WTC11 (cell line): ENCODE measurements at regions not wholly inside any gene's neighbourhood (a gene's known extent, or its start where the extent isn't known, plus 50 kb on each side); places are given as distances from the start of the nearest gene placed in this dataset.

Experiments
- ATAC-seq: fragments of 200-7000 bp; cut with Tn5 transposase; 2 replicates; pipeline ENCODE4 v1.10.0; 2021; ENCODE audit warnings: mild to moderate bottlenecking, moderate library complexity
- CTCF ChIA-PET: fragments of 300-600 bp; sonication (Branson Sonifier 250); formaldehyde crosslinking; loops from one replicate; lab custom pipeline; 2021; ENCODE audit warnings: antibody characterized with exemption; lab: Charles Lee
- POLR2A ChIA-PET: fragments of 350-600 bp; sonication (Branson Sonifier 250); formaldehyde crosslinking; loops from one replicate; lab custom pipeline; 2021; ENCODE audit warnings: antibody characterized with exemption; lab: Charles Lee
- DNase-seq: peaks from one replicate; pipeline ENCODE4 v3.0.0; 2021; ENCODE audit warnings: low spot score
- H3K27ac Mint-ChIP-seq: 2 replicates; pipeline ENCODE4 v1.8.0; 2021; ENCODE audit warnings: mixed read lengths
- H3K27me3 Mint-ChIP-seq: 2 replicates; pipeline ENCODE4 v1.8.0; 2021; ENCODE audit warnings: low read depth, mild to moderate bottlenecking, moderate library complexity, mixed read lengths
- H3K36me3 Mint-ChIP-seq: 2 replicates; pipeline ENCODE4 v1.8.0; 2021; ENCODE audit warnings: mixed read lengths
- H3K4me1 Mint-ChIP-seq: 2 replicates; pipeline ENCODE4 v1.8.0; 2022; ENCODE audit warnings: mixed read lengths
- H3K4me3 Mint-ChIP-seq: 2 replicates; pipeline ENCODE4 v1.8.0; 2021; ENCODE audit warnings: mild to moderate bottlenecking, moderate library complexity, mixed read lengths
- H3K9me3 Mint-ChIP-seq: 2 replicates; pipeline ENCODE4 v1.8.0; 2021; ENCODE audit warnings: mixed read lengths
- CREB1 ChIP-seq: sonication (generic); formaldehyde crosslinking; IDR thresholded peaks from 2 replicates; pipeline ENCODE4 v1.8.0; 2023; ENCODE audit warnings: mild to moderate bottlenecking, missing genetic modification reagents
- CTCF ChIP-seq: fragments of 200-600 bp; IDR thresholded peaks from 2 replicates; pipeline ENCODE4 v1.8.0; 2022; ENCODE audit warnings: antibody characterized with exemption
- E2F1 ChIP-seq: sonication (generic); formaldehyde crosslinking; IDR thresholded peaks from 2 replicates; pipeline ENCODE4 v1.8.0; 2022; ENCODE audit warnings: mild to moderate bottlenecking, missing genetic modification reagents
- HMGA2 ChIP-seq: fragments of 250-450 bp; sonication (Bioruptor Pico); IDR thresholded peaks from 2 replicates; pipeline ENCODE4 v1.4.0; 2021; ENCODE audit warnings: mild to moderate bottlenecking, moderate library complexity
- HMGXB4 ChIP-seq: sonication (generic); formaldehyde crosslinking; IDR thresholded peaks from 2 replicates; pipeline ENCODE4 v1.8.1; 2023; ENCODE audit warnings: mild to moderate bottlenecking, moderate library complexity, missing genetic modification reagents
- IRF2 ChIP-seq: sonication (generic); formaldehyde crosslinking; IDR thresholded peaks from 2 replicates; pipeline ENCODE4 v1.8.0; 2022; ENCODE audit warnings: low read depth, missing genetic modification reagents, borderline replicate concordance
- JUN ChIP-seq: sonication (generic); formaldehyde crosslinking; IDR thresholded peaks from 2 replicates; pipeline ENCODE4 v1.8.0; 2023; ENCODE audit warnings: mild to moderate bottlenecking, missing genetic modification reagents
- MXD4 ChIP-seq: fragments of 250-450 bp; sonication (Bioruptor Pico); IDR thresholded peaks from 2 replicates; pipeline ENCODE4 v1.8.0; 2021; ENCODE audit warnings: mild to moderate bottlenecking, moderate library complexity, borderline replicate concordance
- NR1H2 ChIP-seq: sonication (generic); formaldehyde crosslinking; IDR thresholded peaks from 2 replicates; pipeline ENCODE4 v1.9.0; 2021; ENCODE audit warnings: mild to moderate bottlenecking, moderate library complexity, missing genetic modification reagents
- STAT6 ChIP-seq: sonication (generic); formaldehyde crosslinking; conservative IDR thresholded peaks from 2 replicates; pipeline ENCODE4 v1.8.1; 2023; ENCODE audit warnings: mild to moderate bottlenecking, low read depth, missing genetic modification reagents, moderate library complexity
- TEAD1 ChIP-seq: sonication (generic); formaldehyde crosslinking; IDR thresholded peaks from 2 replicates; pipeline ENCODE4 v1.8.0; 2022; ENCODE audit warnings: mild to moderate bottlenecking, missing genetic modification reagents
- TP53 ChIP-seq: sonication (generic); formaldehyde crosslinking; IDR thresholded peaks from 2 replicates; pipeline ENCODE4 v1.8.1; 2023; ENCODE audit warnings: mild to moderate bottlenecking, missing genetic modification reagents
- ZMAT4 ChIP-seq: fragments of 250-450 bp; sonication (Bioruptor Pico); IDR thresholded peaks from 2 replicates; pipeline ENCODE4 v1.9.0; 2021; ENCODE audit warnings: mild to moderate bottlenecking
- ZNF121 ChIP-seq: sonication (generic); formaldehyde crosslinking; IDR thresholded peaks from 2 replicates; pipeline ENCODE4 v1.8.0; 2023; ENCODE audit warnings: missing genetic modification reagents
- ZNF423 ChIP-seq: fragments of 250-450 bp; sonication (Bioruptor Pico); IDR thresholded peaks from 2 replicates; pipeline ENCODE4 v2.1.2; 2022; ENCODE audit warnings: mild to moderate bottlenecking, moderate library complexity
- ZNF512 ChIP-seq: sonication (generic); formaldehyde crosslinking; IDR thresholded peaks from 2 replicates; pipeline ENCODE4 v1.8.1; 2022; ENCODE audit warnings: missing genetic modification reagents, borderline replicate concordance

GRCh38 chr3:159795681-159796175 is 192.9 kb upstream of the IL12A start:
- peaks cover 7% of the 10 kb centered on the region; the same call in 1 of the 2 replicates for H3K27me3 Mint-ChIP-seq
- DNase-seq (no peak), ATAC-seq (no peak)
- H3K36me3 Mint-ChIP-seq: no peaks in the 10 kb centered on the region
- TF ChIP-seq TEAD1 (CRISPR knock-in tag) (no peak), HMGXB4 (CRISPR knock-in tag) (no peak), TP53 (CRISPR knock-in tag) (no peak), IRF2 (CRISPR knock-in tag) (no peak), CTCF (no peak), CREB1 (CRISPR knock-in tag) (no peak), ZNF121 (CRISPR knock-in tag) (no peak), ZMAT4 (no peak), STAT6 (CRISPR knock-in tag) (no peak), MXD4 (CRISPR knock-in tag) (no peak), ZNF423 (CRISPR knock-in tag) (no peak), ZNF512 (CRISPR knock-in tag) (no peak), NR1H2 (no peak), E2F1 (no peak)
- no peak overlapping the region for H3K27ac Mint-ChIP-seq
- H3K9me3 Mint-ChIP-seq: no peaks in the 10 kb centered on the region
- no peak overlapping the region for H3K4me3 Mint-ChIP-seq
- POLR2A ChIA-PET: no interaction called here
- CTCF ChIA-PET: interaction anchor here (1.2 kb wide), 1 partner anchor 14 kb away, joined by 4 read pairs; no protein-coding TSS in a partner anchor
- peaks cover 11% of the 10 kb centered on the region for H3K4me1 Mint-ChIP-seq

- Mint-ChIP-seq H3K36me3 (no peaks in the 10 kb centered on the region), H3K4me3 (no peak overlapping the region), H3K4me1 (peaks cover 8% of the 10 kb centered on the region), H3K9me3 (no peaks in the 10 kb centered on the region), H3K27ac (no peak overlapping the region), H3K27me3 (peaks cover 10% of the 10 kb centered on the region)
- ChIA-PET POLR2A (no interaction called here), CTCF (interaction anchor here (0.8 to 1.2 kb wide), 3 partner anchors 9 to 14 kb away, joined by 3 to 4 read pairs (median 3); no protein-coding TSS in a partner anchor)
- TF ChIP-seq HMGA2 (CRISPR knock-in tag) (no peak), JUN (CRISPR knock-in tag) (no peak)
- no peak for DNase-seq
- ATAC-seq: no peak
These were observed 192.4 kb upstream of the IL12A start for GRCh38 chr3:159796226-159796625.
